Lung (tissue), 11 donors: ENCODE measurements at regions not wholly inside any gene's neighbourhood (a gene's known extent, or its start where the extent isn't known, plus 50 kb on each side); places are given as distances from the start of the nearest gene placed in this dataset.

Experiments used
- ATAC-seq: fragments of 200-7000 bp; cut with Tn5 transposase; one replicate; pipeline ENCODE4 v1.9.1; 2020; ENCODE audit warnings: moderate number of reproducible peaks; ENCODE audit not compliant: insufficient read depth, low FRiP score
- DNase-seq, 3 donors: peaks; one replicate each; pipeline ENCODE4 v3.0.0-alpha.2; 2013 to 2017
- H3K27ac ChIP-seq, 2 donors: one replicate each; pipeline ENCODE4 v1.5.1; 2013; ENCODE audit warnings: mild to moderate bottlenecking in 2 of 2, moderate library complexity in 2 of 2, control low read depth in 1 of 2, inconsistent platforms in 1 of 2, low read depth in 1 of 2, low read length in 1 of 2
- H3K27me3 ChIP-seq, 3 donors: one replicate each; pipeline ENCODE4 v1.5.1; 2013; ENCODE audit warnings: low read length in 2 of 3; ENCODE audit not compliant: control insufficient read depth in 3 of 3, insufficient read depth in 3 of 3
- H3K36me3 ChIP-seq, 4 donors: one replicate each; pipeline ENCODE4 v1.5.1; 2013; ENCODE audit warnings: low read length in 4 of 4, mild to moderate bottlenecking in 1 of 4, moderate library complexity in 1 of 4; ENCODE audit not compliant: control insufficient read depth in 4 of 4, insufficient read depth in 4 of 4
- H3K4me1 ChIP-seq, 5 donors: one replicate each; pipeline ENCODE4 v1.5.1; 2013; ENCODE audit warnings: low read length in 5 of 5, mild to moderate bottlenecking in 2 of 5, moderate library complexity in 1 of 5; ENCODE audit not compliant: control insufficient read depth in 5 of 5, insufficient read depth in 5 of 5
- H3K4me3 ChIP-seq: one replicate; pipeline ENCODE4 v1.5.1; 2013; ENCODE audit warnings: mild to moderate bottlenecking, control low read depth, moderate library complexity
- H3K9ac ChIP-seq, 2 donors: one replicate each; pipeline ENCODE4 v1.5.1; 2013; ENCODE audit warnings: low read length in 2 of 2, control low read depth in 1 of 2; ENCODE audit not compliant: insufficient read depth in 1 of 2
- H3K9me3 ChIP-seq, 4 donors: one replicate each; pipeline ENCODE4 v1.5.1; 2013; ENCODE audit warnings: low read length in 3 of 4, mild to moderate bottlenecking in 1 of 4, moderate library complexity in 1 of 4; ENCODE audit not compliant: control insufficient read depth in 4 of 4, insufficient read depth in 3 of 4
- WGBS, 2 donors: extraction: QIAGEN DNeasy Blood & Tissue Kit; methylation state at CpG; one replicate each; pipeline ENCODE4 v1.1.7; 2013; 5-methylcytosine and 5-hydroxymethylcytosine counted together
- TF ChIP-seq, protein P1 (sequence below): IDR thresholded peaks from 2 replicates; pipeline ENCODE4 v1.5.1; 2012; ENCODE audit warnings: mild to moderate bottlenecking; ENCODE audit errors: control extremely low read depth, extremely low read depth
- donor health status: control.
- donor health status: control.
- donor health status: Bipolar disorder and iron deficiency.
- donor health status: healthy.
- donor health status: DM: yes; HTN: yes; CAD: no.

DNA sequence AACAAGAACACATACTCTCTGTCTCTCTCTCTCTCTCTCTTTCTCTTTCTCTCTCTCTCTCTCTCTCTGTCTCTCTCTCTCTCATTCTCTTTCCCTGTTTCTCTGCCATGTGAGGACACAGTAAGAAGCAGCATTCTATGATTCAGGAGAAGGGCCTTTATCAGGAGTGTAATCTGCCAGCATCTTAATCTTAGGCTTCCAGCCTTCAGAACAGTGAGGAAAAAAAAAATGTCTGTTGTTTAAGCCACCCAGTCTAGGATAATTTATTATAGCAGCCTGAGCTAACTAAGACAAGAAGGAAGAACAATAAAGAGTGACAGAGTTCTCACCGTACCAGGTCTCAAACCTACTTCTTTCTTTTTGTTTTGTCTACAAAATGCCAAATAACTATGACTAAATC lies 399.4 kb downstream of the SOCS6 start:
- WGBS, 2 donors, result 16 to 41% methylated on average over 1 of the region's 1 CpG
- no peak overlapping the region for H3K4me3 ChIP-seq
- no peaks in the 10 kb centered on the region for H3K4me1 ChIP-seq
- no peaks in the 10 kb centered on the region for H3K36me3 ChIP-seq
- peaks cover 0 to under 1% (median 0%) of the 10 kb centered on the region in 4 donors for H3K9me3 ChIP-seq
- ATAC-seq (no peak), DNase-seq (no peak)
- TF ChIP-seq, protein P1, sequence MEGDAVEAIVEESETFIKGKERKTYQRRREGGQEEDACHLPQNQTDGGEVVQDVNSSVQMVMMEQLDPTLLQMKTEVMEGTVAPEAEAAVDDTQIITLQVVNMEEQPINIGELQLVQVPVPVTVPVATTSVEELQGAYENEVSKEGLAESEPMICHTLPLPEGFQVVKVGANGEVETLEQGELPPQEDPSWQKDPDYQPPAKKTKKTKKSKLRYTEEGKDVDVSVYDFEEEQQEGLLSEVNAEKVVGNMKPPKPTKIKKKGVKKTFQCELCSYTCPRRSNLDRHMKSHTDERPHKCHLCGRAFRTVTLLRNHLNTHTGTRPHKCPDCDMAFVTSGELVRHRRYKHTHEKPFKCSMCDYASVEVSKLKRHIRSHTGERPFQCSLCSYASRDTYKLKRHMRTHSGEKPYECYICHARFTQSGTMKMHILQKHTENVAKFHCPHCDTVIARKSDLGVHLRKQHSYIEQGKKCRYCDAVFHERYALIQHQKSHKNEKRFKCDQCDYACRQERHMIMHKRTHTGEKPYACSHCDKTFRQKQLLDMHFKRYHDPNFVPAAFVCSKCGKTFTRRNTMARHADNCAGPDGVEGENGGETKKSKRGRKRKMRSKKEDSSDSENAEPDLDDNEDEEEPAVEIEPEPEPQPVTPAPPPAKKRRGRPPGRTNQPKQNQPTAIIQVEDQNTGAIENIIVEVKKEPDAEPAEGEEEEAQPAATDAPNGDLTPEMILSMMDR, result no peak
- no peaks in the 10 kb centered on the region for H3K27me3 ChIP-seq
- H3K27ac ChIP-seq, result no peak overlapping the region
- no peak overlapping the region for H3K9ac ChIP-seq

DNA sequence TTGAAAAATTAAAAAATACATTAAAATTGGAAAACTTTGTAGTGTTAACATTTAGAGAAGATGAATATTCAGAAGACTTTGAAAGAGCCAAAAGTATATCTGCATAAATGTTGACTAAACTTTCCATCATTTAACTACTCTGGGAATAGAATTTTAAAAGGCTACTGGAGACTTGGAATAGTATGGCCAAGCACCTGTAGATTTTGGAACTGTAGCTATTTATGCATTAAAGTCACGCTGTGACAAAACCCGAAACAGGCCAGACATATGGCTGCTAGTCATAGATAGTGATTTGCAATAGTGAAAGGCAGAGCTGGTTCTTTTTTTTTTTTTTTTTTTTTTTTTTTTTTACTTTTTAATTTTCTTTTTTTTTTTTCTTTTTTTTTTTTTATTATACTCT lies 396.0 kb downstream of the SOCS6 start:
- no peaks in the 10 kb centered on the region for H3K27me3 ChIP-seq
- H3K36me3 ChIP-seq, result no peaks in the 10 kb centered on the region
- WGBS, 2 donors, result 98 to 100% methylated on average over 2 of the region's 2 CpGs
- no peak overlapping the region for H3K4me3 ChIP-seq
- DNase-seq (no peak), ATAC-seq (no peak)
- H3K4me1 ChIP-seq, result no peaks in the 10 kb centered on the region
- no peak overlapping the region for H3K27ac ChIP-seq
- TF ChIP-seq, protein P1, result no peak
- H3K9me3 ChIP-seq, result peaks cover 0 to 3% (median 0%) of the 10 kb centered on the region in 4 donors
- H3K9ac ChIP-seq, result no peak overlapping the region

DNA sequence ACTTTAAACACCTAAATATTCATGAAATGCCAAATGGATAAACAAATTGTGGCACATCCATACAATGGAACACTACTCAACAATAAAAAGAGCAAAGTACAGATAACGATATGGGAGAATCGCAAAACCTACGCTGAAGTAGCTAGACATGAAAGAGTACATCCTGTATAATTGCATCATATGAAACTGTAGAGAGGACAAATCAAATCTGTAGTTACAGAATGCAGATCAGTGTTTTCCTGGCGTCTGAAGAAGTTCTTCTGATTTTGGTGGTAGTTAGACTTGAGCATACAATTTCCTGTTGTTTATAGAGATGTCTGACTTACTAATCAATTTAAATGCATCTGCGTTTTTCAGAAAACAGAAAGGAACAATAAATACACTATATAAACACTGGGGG lies 394.4 kb downstream of the SOCS6 start:
- TF ChIP-seq, protein P1, result no peak
- no peak for ATAC-seq
- Histone ChIP-seq H3K9me3 (peaks cover 0 to 3% (median 0%) of the 10 kb centered on the region in 4 donors), H3K27ac (no peak overlapping the region), H3K4me1 (no peaks in the 10 kb centered on the region), H3K4me3 (no peak overlapping the region), H3K9ac (no peak overlapping the region), H3K27me3 (no peaks in the 10 kb centered on the region), H3K36me3 (no peaks in the 10 kb centered on the region)
- WGBS, 2 donors, result 70 to 79% methylated on average over 5 of the region's 5 CpGs
- DNase-seq, result no peak

DNA sequence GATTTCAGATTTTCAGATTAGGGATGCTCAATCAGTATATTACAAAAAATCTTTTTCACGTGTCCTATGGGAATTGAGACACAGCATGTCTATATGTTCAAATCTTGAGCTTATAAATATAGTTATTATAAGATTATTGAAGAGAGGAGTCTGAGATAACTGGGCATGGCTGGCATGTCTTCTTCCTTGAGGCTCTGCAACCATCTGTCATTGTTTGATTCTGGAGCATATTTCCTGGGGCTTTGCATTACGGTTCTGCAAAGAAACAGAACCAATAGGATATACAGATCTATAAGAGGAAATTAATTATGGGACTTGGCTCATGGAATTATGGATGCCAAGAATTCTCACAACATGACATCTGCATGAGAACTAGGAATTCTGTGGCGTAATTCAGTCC lies 386.1 kb downstream of the SOCS6 start:
- H3K9ac ChIP-seq, result no peak overlapping the region
- no peak overlapping the region for H3K27ac ChIP-seq
- H3K27me3 ChIP-seq, result no peaks in the 10 kb centered on the region
- 88 to 90% methylated on average over 3 of the region's 3 CpGs for WGBS, 2 donors
- DNase-seq, result no peak
- TF ChIP-seq, protein P1, result no peak
- no peak overlapping the region for H3K4me3 ChIP-seq
- peaks cover 0 to 4% (median 0%) of the 10 kb centered on the region in 4 donors for H3K9me3 ChIP-seq
- no peaks in the 10 kb centered on the region for H3K36me3 ChIP-seq
- no peaks in the 10 kb centered on the region for H3K4me1 ChIP-seq
- ATAC-seq, result no peak
